Activated T-cell treated with anti-CD3 and anti-CD28 coated beads, Interleukin-2, amount 50 U/mL, for 4 hours (primary cell): ENCODE measurements at regions not wholly inside any gene's neighbourhood (a gene's known extent, or its start where the extent isn't known, plus 50 kb on each side); places are given as distances from the start of the nearest gene placed in this dataset.

ENCODE experiments used
- ATAC-seq, 2 donors: fragments of 200-7000 bp; cut with Tn5 transposase; one replicate each; pipeline ENCODE4 v1.10.0; 2021
- DNase-seq: peaks from one replicate; pipeline ENCODE4 v3.0.0-alpha.2; 2020
- H3K27me3 Mint-ChIP-seq: one replicate; pipeline ENCODE4 v1.8.0; 2021; ENCODE audit warnings: low read depth, mixed read lengths
- H3K36me3 Mint-ChIP-seq: one replicate; pipeline ENCODE4 v1.8.0; 2022; ENCODE audit warnings: mixed read lengths; ENCODE audit not compliant: insufficient read depth
- H3K4me1 Mint-ChIP-seq: one replicate; pipeline ENCODE4 v1.8.0; 2021; ENCODE audit warnings: low read depth, mixed read lengths
- H3K4me3 Mint-ChIP-seq: one replicate; pipeline ENCODE4 v1.8.0; 2021; ENCODE audit warnings: mild to moderate bottlenecking, moderate library complexity, mixed read lengths
- H3K9me3 Mint-ChIP-seq: one replicate; pipeline ENCODE4 v1.8.0; 2021; ENCODE audit warnings: mixed read lengths

DNA sequence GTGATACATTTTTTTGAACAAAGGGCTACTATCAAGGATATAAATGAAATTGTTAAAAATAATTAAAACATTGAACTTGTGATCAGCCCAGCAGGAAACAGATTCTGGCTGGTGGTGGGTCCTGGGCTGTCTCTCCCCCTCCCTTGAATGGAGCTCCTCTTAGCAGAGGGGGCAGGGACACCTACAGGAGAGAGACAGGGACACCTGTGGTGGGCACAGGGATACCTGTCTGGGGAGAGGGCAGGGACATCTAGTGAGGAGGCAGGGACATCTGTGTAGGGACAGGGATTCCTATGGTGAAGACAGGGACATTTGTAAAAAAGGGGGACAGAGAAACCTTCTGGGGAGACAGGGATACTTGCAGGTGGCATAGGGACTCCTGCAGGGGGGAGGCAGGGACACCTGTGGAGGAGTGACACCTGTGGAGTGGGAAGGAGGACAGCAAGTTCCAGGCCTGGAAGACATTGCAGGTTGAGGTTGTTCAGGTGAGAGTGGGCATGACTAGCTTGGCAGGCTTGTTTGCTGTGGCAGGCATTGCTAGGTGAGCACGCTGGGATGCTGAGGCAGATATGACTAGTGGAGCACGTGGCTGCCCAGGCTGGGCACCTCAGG is 264.2 kb downstream of the IRX2 start:
- Mint-ChIP-seq H3K36me3 (no peaks in the 10 kb centered on the region), H3K4me1 (no peaks in the 10 kb centered on the region), H3K4me3 (no peak overlapping the region), H3K9me3 (peaks cover 4% of the 10 kb centered on the region), H3K27me3 (no peaks in the 10 kb centered on the region)
- no peak for DNase-seq
- ATAC-seq, result no peak

DNA sequence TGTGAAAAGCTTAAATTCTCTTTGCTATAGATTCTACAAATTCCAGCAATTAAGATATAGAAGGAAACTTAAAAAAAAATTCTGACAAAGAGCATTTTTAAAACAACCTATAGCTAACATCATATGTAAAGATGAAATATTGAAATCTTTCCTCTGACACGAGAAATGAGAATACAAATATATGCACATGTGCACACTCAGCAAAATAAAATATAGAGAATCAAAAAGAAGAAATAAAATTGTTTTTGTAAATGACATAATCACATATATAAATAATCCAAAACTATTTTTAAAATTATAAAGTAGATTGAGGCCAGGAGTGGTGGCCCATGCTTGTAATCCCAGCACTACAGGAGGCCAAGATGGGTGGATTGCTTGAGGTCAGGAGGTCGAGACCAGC is 265.1 kb downstream of the IRX2 start:
- ATAC-seq (no peak), DNase-seq (no peak)
- H3K27me3 Mint-ChIP-seq, result no peaks in the 10 kb centered on the region
- no peak overlapping the region for H3K4me3 Mint-ChIP-seq
- peaks cover 13% of the 10 kb centered on the region for H3K9me3 Mint-ChIP-seq
- no peaks in the 10 kb centered on the region for H3K4me1 Mint-ChIP-seq
- H3K36me3 Mint-ChIP-seq, result no peaks in the 10 kb centered on the region

DNA sequence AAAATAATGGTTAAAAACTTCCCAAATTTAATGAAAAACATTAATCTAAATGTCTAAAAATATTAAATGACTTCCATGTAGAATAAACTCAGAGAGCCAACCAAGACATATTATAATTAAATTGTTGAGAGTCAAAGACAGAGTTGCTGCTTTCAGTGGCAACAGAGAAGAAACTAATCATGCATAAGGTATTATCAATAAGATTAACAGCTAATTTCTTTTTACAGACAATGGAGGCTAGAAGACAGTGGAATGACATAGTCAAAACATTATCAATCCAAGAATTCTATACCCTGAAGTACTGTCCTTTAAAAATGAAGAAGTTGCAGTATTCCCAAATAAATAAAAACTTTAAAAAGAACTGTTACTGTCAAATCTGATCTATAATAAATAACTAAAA is 268.7 kb downstream of the IRX2 start:
- no peak for DNase-seq
- H3K4me3 Mint-ChIP-seq, result no peak overlapping the region
- no peaks in the 10 kb centered on the region for H3K36me3 Mint-ChIP-seq
- H3K4me1 Mint-ChIP-seq, result no peaks in the 10 kb centered on the region
- no peak for ATAC-seq
- H3K9me3 Mint-ChIP-seq, result peaks cover 27% of the 10 kb centered on the region
- H3K27me3 Mint-ChIP-seq, result no peaks in the 10 kb centered on the region

DNA sequence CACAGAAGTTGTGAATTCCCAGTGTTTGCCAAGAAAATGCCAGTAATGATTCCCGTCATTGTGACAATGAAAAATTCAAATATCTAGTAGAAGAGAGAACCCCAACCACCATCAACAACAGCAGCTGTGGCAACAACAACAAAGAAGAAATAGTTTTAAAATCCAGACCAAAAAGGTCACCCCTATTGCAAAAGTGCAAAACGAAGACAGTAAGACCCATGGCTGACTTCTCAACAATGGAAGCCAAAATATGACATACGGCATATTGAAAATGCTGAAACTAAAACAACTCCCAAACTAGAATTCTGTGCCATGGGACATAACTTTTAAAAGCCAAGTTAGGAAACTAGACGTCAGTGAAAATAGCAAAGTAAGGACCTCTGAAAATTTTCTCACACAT is 270.6 kb downstream of the IRX2 start:
- H3K4me3 Mint-ChIP-seq, result no peak overlapping the region
- DNase-seq (no peak), ATAC-seq (no peak)
- no peaks in the 10 kb centered on the region for H3K27me3 Mint-ChIP-seq
- peaks cover 27% of the 10 kb centered on the region for H3K9me3 Mint-ChIP-seq
- H3K4me1 Mint-ChIP-seq, result no peaks in the 10 kb centered on the region
- H3K36me3 Mint-ChIP-seq, result no peaks in the 10 kb centered on the region

DNA sequence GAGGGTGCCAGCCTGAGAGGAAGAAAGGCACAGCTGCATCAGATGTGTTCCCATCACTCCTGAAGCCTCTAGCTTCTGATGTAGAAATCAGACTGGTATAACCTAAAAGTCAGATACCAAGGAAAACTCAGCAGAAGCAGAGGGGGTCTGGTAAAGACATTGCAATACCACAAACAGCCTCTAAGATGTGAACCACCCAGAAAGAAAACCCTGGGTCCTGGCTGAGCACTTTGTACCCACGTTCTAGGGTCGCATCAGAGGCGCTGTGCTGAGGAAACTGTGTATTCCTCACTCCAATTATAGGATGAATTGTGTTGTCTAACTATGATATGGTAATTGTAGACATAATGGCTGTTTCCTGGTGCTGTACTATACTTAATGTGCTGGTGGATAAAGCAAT is 275.6 kb downstream of the IRX2 start:
- Mint-ChIP-seq H3K4me1 (no peaks in the 10 kb centered on the region), H3K36me3 (no peaks in the 10 kb centered on the region), H3K9me3 (peaks cover 12% of the 10 kb centered on the region), H3K27me3 (no peaks in the 10 kb centered on the region), H3K4me3 (no peak overlapping the region)
- DNase-seq (no peak), ATAC-seq (no peak)

DNA sequence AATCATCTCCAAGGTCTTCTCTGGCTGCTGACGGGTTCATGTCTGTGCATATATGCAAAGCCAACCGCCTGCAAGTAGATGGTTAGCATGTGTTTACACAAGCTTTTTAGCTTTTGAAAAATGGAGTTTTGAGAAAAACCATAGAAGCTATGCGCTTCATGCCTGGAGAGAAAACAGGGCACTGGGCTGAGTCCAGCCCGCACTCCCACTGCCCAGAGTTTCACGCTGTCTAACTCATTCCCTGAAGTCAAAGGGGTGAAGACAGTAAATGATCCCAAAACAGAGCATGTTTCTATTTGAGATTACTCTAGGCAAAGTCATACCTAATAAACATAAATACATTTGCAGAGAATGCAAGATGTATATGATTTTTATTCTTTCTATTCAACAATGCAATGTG is 278.8 kb downstream of the IRX2 start:
- Mint-ChIP-seq H3K36me3 (no peaks in the 10 kb centered on the region), H3K4me3 (no peak overlapping the region), H3K9me3 (no peaks in the 10 kb centered on the region), H3K27me3 (peaks cover 2% of the 10 kb centered on the region), H3K4me1 (no peaks in the 10 kb centered on the region)
- ATAC-seq (no peak), DNase-seq (no peak)

DNA sequence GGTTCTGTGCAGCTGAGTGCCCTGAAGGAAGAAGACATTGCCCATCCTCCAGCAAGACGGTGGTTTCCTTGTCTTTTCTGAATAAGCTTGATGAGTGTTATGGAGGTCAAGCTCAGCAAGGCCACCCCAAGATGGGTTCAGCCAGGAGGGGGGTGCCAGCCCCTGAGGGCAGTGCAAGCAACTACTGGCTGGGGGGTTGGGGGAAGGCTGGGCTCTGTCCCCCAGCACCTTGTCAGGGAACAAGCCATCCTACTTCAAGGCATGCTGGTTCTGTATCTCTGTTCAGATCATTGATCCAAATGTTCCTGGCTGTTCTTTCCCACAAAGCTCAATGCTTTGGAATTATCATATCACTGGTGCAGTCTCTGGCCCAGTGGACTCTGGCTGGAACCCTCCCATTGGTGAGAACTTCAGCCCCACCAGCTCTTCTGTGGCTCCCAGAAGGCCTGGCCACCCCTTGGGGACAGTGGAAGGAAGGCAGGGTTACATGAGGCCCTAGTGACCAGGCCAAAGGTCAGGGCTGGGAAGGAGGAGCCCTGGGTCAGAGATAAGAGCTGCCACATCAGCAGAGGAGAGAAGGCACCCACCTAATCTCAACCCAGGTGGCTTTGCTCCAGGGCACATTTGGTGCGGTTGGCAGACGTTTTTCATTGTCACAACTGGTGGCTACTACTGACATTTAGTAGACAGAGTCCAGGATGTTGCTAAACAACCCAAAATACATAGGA is 280.2 kb downstream of the IRX2 start:
- H3K9me3 Mint-ChIP-seq, result no peaks in the 10 kb centered on the region

DNA sequence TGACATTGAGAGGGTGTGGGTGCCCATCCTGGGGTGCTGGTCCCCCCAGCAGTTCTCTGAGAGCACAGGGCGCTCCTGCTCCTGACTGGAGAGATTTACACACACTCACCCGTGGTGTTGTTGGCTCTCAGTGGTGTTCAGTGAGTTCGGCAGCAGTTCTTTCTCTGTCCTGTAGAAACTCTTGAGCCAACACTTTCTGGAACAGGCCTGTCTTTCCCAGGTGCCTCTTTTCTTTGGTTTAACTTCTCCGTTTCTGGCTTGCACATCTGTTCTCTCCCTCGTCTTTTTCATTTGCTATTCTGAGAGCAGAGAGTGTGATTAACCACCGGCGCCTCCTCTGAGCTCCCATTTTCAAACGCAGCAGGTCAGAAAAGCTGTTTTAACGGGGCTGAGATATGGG is 284.5 kb downstream of the IRX2 start:
- ATAC-seq (no peak), DNase-seq (no peak)
- H3K4me3 Mint-ChIP-seq, result no peak overlapping the region
- no peaks in the 10 kb centered on the region for H3K9me3 Mint-ChIP-seq
- no peaks in the 10 kb centered on the region for H3K4me1 Mint-ChIP-seq
- H3K27me3 Mint-ChIP-seq, result peaks cover 2% of the 10 kb centered on the region
- H3K36me3 Mint-ChIP-seq, result no peaks in the 10 kb centered on the region

More for the DNA sequence above, 280.2 kb downstream of the IRX2 start:
- no peak for DNase-seq
- H3K36me3 Mint-ChIP-seq, result no peaks in the 10 kb centered on the region
- ATAC-seq, result no peak
- peaks cover 2% of the 10 kb centered on the region for H3K27me3 Mint-ChIP-seq
- H3K4me3 Mint-ChIP-seq, result no peak overlapping the region
- no peaks in the 10 kb centered on the region for H3K4me1 Mint-ChIP-seq

DNA sequence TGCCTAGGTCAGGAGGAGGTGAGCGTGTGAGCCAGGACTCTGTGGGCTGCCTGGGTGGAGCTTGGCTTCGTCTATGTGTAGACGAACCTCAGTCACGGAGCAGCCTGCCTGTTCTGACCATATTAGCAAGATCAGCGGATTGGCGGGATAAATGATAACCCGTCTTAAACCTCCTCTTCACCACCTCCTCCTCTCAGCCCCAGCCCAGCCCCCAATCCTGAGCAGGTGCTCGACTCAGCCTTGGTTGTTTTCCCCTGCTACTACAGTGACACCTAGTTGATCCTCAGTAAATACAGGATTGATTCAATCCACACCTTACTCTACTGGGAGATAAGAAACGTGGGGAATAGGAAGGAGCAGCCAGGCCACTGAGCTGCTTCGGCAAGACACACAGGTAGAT is 286.1 kb downstream of the IRX2 start:
- H3K4me3 Mint-ChIP-seq, result no peak overlapping the region
- no peaks in the 10 kb centered on the region for H3K9me3 Mint-ChIP-seq
- H3K27me3 Mint-ChIP-seq, result no peaks in the 10 kb centered on the region
- no peak for ATAC-seq
- no peaks in the 10 kb centered on the region for H3K36me3 Mint-ChIP-seq
- no peak for DNase-seq
- H3K4me1 Mint-ChIP-seq, result no peaks in the 10 kb centered on the region

DNA sequence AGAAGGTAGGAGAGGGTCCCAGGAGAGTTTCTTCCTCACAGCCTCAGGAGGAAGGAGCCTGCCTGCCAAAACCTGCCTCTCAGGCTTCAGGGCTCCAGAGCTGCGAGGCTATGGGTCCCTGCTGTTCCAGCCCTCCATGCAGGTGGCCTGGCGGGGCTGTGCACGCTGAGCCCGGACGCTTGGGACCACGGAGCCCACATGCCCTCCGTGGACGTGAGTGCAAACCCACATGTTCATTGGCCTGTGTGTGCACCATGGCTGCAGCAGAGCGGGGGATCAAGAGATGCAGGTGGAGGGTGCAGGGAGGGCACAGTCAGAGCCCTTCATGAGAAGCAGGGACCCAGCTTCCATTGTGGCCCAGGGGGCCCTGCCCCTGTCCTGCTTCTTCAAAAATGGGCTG is 287.3 kb downstream of the IRX2 start:
- H3K4me1 Mint-ChIP-seq, result no peaks in the 10 kb centered on the region
- no peaks in the 10 kb centered on the region for H3K27me3 Mint-ChIP-seq
- H3K9me3 Mint-ChIP-seq, result no peaks in the 10 kb centered on the region
- ATAC-seq (no peak), DNase-seq (no peak)
- H3K36me3 Mint-ChIP-seq, result no peaks in the 10 kb centered on the region
- no peak overlapping the region for H3K4me3 Mint-ChIP-seq

DNA sequence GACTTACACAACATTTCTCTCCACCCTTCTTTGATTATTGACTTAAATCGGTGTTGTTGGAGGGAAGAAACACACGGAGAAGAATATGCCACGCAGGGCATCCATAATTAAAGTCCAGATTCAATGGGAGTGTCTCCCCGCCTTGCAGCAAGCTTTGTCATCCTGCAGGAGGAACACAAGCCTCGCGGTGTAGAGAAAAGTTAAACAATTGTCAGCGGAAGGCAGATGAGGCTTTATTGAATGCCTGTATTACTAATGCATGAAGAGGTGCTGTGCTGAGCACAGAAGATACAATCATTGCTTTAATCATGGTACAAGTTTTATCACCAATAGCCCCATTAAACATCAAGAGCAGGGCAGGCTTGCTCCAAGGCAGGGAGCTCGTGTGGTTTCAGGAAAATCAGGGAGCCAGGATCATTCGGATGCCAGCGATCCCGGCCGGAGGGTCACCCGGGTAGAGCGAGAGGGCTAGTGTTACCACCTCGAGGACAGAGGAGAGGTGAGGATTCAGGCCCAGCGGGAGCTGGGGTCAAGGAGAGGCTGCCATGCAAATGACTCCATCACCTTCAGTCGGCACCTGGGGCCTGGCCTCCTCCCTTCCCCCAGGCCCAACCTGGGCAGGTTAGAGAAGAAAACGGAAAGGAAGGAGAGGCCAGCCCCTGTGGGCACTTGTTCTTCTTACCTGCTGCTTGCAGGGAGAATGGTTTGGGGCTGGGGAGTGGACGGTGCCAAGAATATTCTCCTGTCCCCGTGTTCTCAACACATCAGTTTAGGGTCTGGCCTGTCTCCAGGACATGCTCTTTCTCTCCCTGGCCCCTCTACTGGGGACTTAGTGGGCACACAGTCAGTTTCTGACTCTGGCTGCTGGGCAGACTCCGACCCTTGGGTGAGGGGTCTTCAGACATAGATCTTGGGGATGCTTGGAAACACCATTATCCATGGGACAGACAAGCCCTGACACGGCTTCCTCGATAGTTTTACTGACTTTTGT is 289.5 kb downstream of the IRX2 start:
- Mint-ChIP-seq H3K36me3 (no peaks in the 10 kb centered on the region), H3K27me3 (no peaks in the 10 kb centered on the region), H3K4me3 (no peak overlapping the region), H3K4me1 (no peaks in the 10 kb centered on the region), H3K9me3 (no peaks in the 10 kb centered on the region)
- no peak for ATAC-seq
- no peak for DNase-seq

DNA sequence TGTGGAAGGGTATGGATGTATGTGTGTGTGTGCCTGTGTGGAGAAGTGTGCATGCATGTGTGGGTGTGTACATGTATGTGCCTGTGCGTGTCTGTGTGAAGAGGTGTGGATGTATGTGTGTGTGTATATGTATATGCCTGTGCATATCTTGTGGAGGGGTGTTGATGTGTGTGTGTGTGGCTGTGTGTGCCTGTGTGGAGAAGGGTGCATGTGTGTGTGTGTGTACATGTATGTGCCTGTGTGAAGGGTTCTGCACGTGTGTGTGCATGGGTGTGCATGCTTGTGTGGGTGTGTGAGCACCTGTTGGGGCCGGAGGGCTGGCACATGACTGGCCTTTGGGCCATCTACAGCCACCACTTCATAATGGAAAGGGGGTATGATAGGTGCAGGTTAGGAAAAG is 291.4 kb downstream of the IRX2 start:
- no peaks in the 10 kb centered on the region for H3K9me3 Mint-ChIP-seq
- H3K27me3 Mint-ChIP-seq, result no peaks in the 10 kb centered on the region
- no peak overlapping the region for H3K4me3 Mint-ChIP-seq
- DNase-seq, result no peak
- H3K36me3 Mint-ChIP-seq, result no peaks in the 10 kb centered on the region
- no peak for ATAC-seq
- no peaks in the 10 kb centered on the region for H3K4me1 Mint-ChIP-seq

DNA sequence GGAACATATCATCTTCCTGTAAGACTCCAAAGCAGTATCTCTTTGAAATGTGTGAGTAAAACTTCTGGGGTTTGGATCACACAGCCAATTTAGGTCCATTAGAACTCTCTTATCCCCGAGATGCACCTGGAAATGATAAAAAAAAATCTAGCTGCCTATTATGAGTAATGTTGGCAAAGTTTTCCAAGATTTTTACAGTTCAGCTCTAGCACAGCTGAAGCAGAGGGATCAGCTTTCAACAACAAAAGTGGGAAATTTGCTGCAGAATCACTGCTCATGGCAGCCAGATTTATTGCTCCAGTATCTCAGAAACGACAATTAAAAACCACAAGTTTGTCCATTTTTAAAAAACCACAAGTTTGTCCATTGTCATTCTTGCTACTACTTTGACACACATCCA is 292.2 kb downstream of the IRX2 start:
- no peaks in the 10 kb centered on the region for H3K27me3 Mint-ChIP-seq

DNA sequence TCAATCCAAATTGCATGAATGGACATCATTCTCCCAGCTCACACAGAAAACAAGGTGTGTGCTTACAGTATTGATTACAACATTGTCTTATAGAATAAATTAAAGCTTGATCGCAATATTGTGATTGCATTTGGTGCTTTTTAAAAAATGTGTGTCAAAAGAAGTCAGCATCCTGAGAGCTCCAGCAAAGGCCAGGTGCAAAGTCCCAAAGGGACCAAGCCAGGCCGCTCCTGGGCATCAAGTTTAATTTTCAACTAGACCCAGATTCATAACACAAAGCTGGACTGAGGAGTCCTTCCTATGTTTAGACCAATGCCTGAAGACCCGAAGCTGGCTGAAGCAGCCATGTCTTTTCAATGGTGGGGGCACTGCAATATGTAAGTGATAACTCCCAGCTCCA is 295.6 kb downstream of the IRX2 start:
- Mint-ChIP-seq H3K27me3 (no peaks in the 10 kb centered on the region), H3K36me3 (no peaks in the 10 kb centered on the region), H3K4me3 (no peak overlapping the region), H3K4me1 (no peaks in the 10 kb centered on the region), H3K9me3 (peaks cover 3% of the 10 kb centered on the region)
- ATAC-seq (no peak), DNase-seq (no peak)

More for the DNA sequence above, 292.2 kb downstream of the IRX2 start:
- Mint-ChIP-seq H3K4me1 (no peaks in the 10 kb centered on the region), H3K4me3 (no peak overlapping the region), H3K9me3 (no peaks in the 10 kb centered on the region), H3K36me3 (no peaks in the 10 kb centered on the region)
- DNase-seq, result no peak
- no peak for ATAC-seq
